ENCODE measurements at regions not wholly inside any gene's neighbourhood (a gene's known extent, or its start where the extent isn't known, plus 50 kb on each side); places are given as distances from the start of the nearest gene placed in this dataset.

DNA sequence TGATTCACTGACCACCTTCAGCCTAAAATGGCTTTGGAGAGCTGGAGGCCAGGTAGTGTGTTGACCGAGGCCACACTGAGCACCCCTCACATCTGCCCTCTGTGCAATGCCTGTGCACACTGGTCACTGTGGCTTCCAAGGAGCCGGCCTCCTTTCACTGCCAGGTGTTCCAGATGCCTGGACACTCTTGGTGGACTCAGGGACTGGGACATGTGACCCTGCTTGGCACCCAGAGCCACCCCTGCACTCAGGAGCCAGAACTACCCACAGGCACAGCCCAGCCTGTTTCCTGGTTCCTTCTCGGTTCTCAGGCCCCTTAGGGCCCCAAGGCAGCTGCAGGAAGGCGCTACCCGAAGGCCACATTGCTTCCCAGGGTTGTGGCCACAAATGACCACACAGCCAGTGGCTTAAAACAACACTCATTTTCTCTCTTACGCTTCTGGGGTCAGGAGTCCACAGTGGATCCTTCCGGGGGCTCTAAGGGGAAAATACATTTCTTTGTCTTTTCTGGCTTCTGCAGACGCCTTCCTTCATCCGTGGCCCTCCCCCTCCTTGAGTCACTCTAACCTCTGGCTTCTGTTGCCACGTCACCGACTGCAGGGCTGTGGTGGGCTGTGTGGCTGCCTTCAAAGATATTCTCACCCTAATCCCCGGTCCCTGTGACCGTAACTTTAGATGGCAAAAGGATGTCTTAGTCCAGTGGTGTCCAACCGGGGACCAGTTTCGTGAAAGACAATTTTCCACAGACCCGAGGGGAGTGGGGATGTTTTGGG is 78.6 kb downstream of the ASB1 start:
- no peak for TF ChIP-seq EP300 (IDR thresholded peaks at IDR 0.05)
- TF ChIP-seq, protein P1, sequence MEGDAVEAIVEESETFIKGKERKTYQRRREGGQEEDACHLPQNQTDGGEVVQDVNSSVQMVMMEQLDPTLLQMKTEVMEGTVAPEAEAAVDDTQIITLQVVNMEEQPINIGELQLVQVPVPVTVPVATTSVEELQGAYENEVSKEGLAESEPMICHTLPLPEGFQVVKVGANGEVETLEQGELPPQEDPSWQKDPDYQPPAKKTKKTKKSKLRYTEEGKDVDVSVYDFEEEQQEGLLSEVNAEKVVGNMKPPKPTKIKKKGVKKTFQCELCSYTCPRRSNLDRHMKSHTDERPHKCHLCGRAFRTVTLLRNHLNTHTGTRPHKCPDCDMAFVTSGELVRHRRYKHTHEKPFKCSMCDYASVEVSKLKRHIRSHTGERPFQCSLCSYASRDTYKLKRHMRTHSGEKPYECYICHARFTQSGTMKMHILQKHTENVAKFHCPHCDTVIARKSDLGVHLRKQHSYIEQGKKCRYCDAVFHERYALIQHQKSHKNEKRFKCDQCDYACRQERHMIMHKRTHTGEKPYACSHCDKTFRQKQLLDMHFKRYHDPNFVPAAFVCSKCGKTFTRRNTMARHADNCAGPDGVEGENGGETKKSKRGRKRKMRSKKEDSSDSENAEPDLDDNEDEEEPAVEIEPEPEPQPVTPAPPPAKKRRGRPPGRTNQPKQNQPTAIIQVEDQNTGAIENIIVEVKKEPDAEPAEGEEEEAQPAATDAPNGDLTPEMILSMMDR (IDR thresholded peaks at IDR 0.05): no peak

All from tibial nerve (tissue), 4 donors.